ENCODE measurements at regions not wholly inside any gene's neighbourhood (a gene's known extent, or its start where the extent isn't known, plus 50 kb on each side); places are given as distances from the start of the nearest gene placed in this dataset.

- TF ChIP-seq POLR2A (IDR thresholded peaks at IDR 0.05; ENCODE audit: low read depth, low read length), result no peak
- FAIRE-seq, result no peak
- DNase-seq (ENCODE audit: insufficient read length, low spot score), result no peak
Measured at GRCh38 chr22:42217752-42218280, 52.6 kb downstream of the TCF20 start.

GRCh38 chr22:42217019-42217751 is 53.3 kb downstream of the TCF20 start:
- TF ChIP-seq POLR2A (IDR thresholded peaks at IDR 0.05; ENCODE audit: low read depth, low read length), result no peak
- DNase-seq (ENCODE audit: insufficient read length, low spot score), result no peak
- FAIRE-seq, result no peak

DNA sequence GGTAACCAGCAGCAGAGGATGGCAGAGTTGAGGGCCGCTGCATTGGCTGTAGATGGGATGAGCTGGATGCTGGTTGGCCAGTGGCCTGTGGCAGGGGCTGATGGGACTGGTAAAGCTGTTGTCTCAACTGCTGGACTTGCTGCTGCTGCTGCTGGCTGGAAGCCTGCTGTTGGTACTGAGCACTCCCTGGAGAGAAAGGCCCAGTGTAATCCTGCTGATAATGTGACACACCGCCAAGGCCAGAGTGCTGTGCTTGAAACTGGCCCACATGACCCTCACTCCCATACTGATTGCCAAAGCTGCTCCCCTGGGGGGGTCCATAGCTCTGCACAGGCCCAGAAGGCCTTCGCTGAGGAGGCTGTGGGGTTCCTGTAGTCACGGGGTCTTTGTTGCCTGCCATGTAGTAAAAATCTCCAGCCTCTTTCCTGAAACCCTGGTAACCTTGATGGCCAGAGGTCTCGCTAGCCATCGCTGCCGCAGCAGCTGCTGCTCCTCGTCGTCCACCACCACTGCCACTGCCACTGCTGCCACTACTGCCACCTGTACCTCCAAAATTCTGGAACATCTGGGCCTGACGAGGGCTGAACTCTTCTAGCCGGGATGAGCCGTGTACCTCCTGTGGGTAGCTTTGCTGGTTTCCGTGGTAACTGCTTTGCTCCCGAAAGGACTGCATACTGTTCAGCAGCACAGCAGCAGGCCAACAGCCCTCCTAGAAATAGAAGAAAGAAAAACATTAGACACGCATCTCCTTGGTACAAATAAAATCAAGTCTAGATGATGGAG is 55.6 kb downstream of the TCF20 start:
- FAIRE-seq (no peak), DNase-seq (ENCODE audit: insufficient read length, low spot score) (no peak)
- no peak for TF ChIP-seq POLR2A (IDR thresholded peaks at IDR 0.05; ENCODE audit: low read depth, low read length)

GRCh38 chr22:42208362-42208761 is 62.1 kb downstream of the TCF20 start:
- DNase-seq (ENCODE audit: insufficient read length, low spot score), result no peak
- TF ChIP-seq POLR2A (IDR thresholded peaks at IDR 0.05; ENCODE audit: low read depth, low read length), result no peak
- FAIRE-seq, result no peak

DNA sequence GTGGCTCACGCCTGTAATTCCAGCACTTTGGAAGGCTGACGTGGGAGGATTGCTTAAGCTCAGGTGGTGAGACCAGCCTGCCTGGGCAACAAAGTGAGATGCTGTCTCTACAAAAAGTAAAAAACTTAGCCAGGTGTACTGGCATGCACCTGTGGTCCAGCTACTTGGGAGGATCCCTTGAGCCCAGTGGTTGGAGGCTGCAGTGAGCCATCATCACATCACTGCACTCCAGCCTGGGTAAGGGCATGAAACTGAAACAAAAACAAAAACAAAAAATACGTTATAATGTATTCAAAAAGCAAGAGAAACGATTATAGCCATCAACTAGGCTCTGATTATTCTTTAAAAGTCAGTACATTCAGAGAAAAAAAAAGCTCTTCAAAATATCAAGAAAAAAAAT is 62.5 kb downstream of the TCF20 start:
- FAIRE-seq (no peak), DNase-seq (ENCODE audit: insufficient read length, low spot score) (no peak)
- TF ChIP-seq POLR2A (IDR thresholded peaks at IDR 0.05; ENCODE audit: low read depth, low read length), result no peak

- DNase-seq (ENCODE audit: insufficient read length, low spot score) (no peak), FAIRE-seq (no peak)
- TF ChIP-seq POLR2A (IDR thresholded peaks at IDR 0.05; ENCODE audit: low read depth, low read length), result no peak
Measured at GRCh38 chr22:42203609-42204008, 66.8 kb downstream of the TCF20 start.

- no peak for TF ChIP-seq POLR2A (IDR thresholded peaks at IDR 0.05; ENCODE audit: low read depth, low read length)
- DNase-seq (ENCODE audit: insufficient read length, low spot score) (no peak), FAIRE-seq (no peak)
Measured at GRCh38 chr22:42202669-42203068, 67.8 kb downstream of the TCF20 start.

DNA sequence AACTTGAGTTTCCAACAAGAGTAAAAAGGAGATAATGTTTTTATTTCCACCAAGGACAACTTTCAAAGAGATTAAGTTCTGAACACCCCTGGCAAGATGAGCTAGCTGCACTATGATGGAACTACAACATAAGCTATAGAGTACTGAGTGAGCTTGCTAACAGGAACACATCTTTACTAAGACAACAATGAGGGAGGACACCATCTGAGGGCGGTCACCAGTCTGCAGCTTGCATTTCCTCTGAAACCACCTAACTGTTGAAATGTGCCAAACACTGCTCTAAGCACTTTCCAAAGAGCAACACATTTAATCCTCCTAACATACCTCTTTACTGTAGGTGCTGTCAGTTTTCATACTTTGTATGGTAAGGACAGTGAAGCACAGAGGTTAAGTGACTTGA is 68.4 kb downstream of the TCF20 start:
- FAIRE-seq (no peak), DNase-seq (ENCODE audit: insufficient read length, low spot score) (no peak)
- no peak for TF ChIP-seq POLR2A (IDR thresholded peaks at IDR 0.05; ENCODE audit: low read depth, low read length)

DNA sequence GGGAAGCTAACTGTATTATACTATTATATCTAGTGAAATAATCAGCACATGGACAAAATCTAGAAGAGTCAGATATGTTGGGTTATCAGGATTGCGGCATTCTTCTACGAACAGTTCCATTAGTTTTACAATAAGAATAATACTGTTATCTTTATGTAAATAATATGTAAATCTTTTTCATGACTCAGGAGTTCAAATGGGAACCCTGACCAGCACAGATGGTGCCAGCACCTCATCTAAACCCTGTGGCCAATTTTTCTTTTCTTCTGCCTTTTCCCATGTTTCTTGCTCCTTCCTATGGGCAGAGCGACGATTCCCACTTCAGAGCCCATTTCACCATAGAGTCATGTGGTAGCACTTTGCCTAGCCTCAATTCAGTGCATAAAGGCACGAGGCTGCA is 68.4 kb upstream of the CYP2D6 start:
- no peak for TF ChIP-seq POLR2A (IDR thresholded peaks at IDR 0.05; ENCODE audit: low read depth, low read length)
- FAIRE-seq (no peak), DNase-seq (ENCODE audit: insufficient read length, low spot score) (no peak)

DNA sequence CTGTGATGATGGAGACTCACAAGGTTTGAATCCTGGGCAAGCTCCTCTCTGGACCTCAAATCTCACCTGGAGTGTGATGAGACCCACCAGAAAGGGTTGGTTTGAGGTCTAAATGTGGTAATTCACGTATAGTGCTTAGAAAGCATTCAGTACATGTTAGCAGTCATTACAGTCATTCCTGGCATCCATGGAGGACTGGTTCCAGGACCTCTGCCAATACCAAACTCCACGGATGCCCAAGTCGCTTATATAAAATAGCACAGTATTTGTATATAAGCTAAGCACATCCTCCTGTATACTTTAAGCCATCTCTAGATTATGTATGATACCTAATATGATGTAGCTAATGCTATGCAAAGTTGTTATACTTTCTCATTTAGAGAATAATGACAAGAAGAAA is 67.6 kb upstream of the CYP2D6 start:
- FAIRE-seq (no peak), DNase-seq (ENCODE audit: insufficient read length, low spot score) (no peak)
- no peak for TF ChIP-seq POLR2A (IDR thresholded peaks at IDR 0.05; ENCODE audit: low read depth, low read length)

GRCh38 chr22:42196454-42196853 is 65.8 kb upstream of the CYP2D6 start:
- no peak for DNase-seq (ENCODE audit: insufficient read length, low spot score)
- TF ChIP-seq POLR2A (IDR thresholded peaks at IDR 0.05; ENCODE audit: low read depth, low read length), result no peak
- FAIRE-seq, result no peak

DNA sequence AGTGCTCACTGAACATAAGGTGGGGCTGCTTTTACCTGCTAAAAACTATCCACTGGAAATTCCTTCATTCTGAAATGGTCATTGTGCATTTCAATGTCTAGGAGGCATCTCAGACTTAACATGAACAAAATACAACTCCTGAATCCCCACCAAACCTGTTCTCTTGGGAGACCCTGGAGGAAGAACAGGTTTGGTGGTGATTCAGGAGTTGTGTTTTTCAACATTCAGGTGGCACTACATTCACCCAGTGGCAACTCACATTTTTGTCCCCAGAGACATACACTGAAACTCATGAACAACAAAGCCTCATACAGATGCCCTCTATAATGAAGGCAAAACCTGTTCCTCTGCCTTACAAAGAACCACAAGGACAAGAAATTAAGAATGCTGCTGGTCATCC is 64.3 kb upstream of the CYP2D6 start:
- FAIRE-seq, result no peak
- DNase-seq (ENCODE audit: insufficient read length, low spot score), result no peak
- TF ChIP-seq POLR2A (IDR thresholded peaks at IDR 0.05; ENCODE audit: low read depth, low read length), result no peak

DNA sequence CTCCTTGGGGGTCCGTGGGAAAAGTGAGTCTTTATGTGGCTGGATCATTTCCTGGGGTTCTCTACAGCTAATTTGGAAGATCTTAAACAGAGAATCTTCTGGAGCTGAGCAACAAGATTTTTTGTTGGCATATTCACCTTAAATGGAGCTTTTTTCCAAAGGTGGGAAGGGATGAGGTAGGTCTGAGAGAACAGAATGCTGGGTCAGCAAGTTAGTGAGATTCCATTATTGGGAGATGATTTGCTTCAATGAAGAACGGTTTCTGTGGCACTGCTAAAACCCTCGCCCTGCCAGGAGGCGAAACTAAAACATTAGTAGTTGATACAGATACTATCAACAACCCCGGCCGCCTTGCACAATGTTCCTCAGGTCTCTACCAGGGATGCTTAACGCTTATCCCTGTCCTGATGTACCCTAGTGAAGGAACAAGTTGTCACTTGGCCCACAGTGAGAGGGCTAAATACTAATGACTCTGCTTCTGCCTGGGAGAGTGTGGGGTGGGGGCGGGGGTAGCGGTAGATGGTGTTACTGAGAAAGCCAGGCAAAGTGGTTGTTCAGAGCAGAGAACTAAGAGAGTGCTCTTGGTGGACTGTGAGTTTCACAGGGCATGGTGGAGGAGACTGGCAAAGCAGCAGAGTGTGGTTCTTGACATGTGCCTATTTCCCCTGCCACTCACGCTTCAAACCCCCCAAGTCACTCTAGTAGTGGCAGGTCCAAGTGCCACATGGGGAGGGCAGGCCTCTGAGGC is 63.7 kb upstream of the CYP2D6 start:
- no peak for FAIRE-seq
- DNase-seq (ENCODE audit: insufficient read length, low spot score), result no peak
- TF ChIP-seq POLR2A (IDR thresholded peaks at IDR 0.05; ENCODE audit: low read depth, low read length), result no peak

DNA sequence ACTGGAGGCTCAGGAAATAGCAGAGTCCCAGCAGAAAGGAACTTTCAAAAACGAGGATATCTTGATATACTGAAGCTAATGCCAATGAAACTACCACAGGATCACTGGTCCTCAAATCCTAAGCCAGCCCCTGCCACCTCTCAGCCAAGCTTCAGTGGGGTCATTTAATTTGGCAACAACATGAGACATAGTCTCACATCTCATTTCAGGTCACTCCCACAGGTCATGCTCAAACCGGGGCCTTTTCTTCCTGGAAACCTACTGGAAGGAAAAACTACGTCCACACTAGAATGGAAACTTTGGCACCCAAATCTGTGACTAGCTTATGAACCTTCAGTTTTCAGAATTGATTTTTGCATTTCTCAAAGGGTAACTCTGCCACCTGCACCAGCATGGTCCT is 61.9 kb upstream of the CYP2D6 start:
- FAIRE-seq, result no peak
- no peak for DNase-seq (ENCODE audit: insufficient read length, low spot score)
- TF ChIP-seq POLR2A (IDR thresholded peaks at IDR 0.05; ENCODE audit: low read depth, low read length), result no peak
